ENCODE measurements at regions not wholly inside any gene's neighbourhood (a gene's known extent, or its start where the extent isn't known, plus 50 kb on each side); places are given as distances from the start of the nearest gene placed in this dataset.

- CTCF ChIA-PET, result interaction anchor here (1.0 kb wide), 1 partner anchor 8 kb away, joined by 3 read pairs; no protein-coding TSS in a partner anchor
- Histone ChIP-seq H3K4me1 (no peaks in the 10 kb centered on the region), H3K9me3 (no peaks in the 10 kb centered on the region), H3K4me3 (no peak overlapping the region), H3K27ac (no peak overlapping the region), H3K4me2 (no peak overlapping the region)
- no peak for FAIRE-seq
- POLR2A ChIA-PET, result no interaction called here
- TF ChIP-seq JUN (IDR thresholded peaks at IDR 0.05) (no peak), HOXB5 (CRISPR knock-in tag; IDR thresholded peaks at IDR 0.05) (no peak), CBX2 (IDR thresholded peaks at IDR 0.05; ENCODE audit: borderline replicate concordance, low read depth) (no peak), ZFP36 (IDR thresholded peaks at IDR 0.05; ENCODE audit: borderline replicate concordance, partially characterized antibody) (no peak), ZNF302 (CRISPR knock-in tag; IDR thresholded peaks at IDR 0.05) (no peak), HOXB13 (CRISPR knock-in tag; IDR thresholded peaks at IDR 0.05; ENCODE audit: low read depth) (no peak), POLR2A (IDR thresholded peaks at IDR 0.05; ENCODE audit: low read length) (no peak), RNF2 (IDR thresholded peaks at IDR 0.05; ENCODE audit: borderline replicate concordance, low read depth) (no peak)
- ATAC-seq, result no peak
- 1% methylated on average over 3 of the region's 3 CpGs for WGBS (ENCODE audit: missing lambda C conversion rate)
- DNase-seq (ENCODE audit: low read depth in 1 of 2, low spot score in 1 of 2), result no peak
Observed at GRCh38 chr16:20242568-20243255, 84.6 kb downstream of the GP2 start.

DNA sequence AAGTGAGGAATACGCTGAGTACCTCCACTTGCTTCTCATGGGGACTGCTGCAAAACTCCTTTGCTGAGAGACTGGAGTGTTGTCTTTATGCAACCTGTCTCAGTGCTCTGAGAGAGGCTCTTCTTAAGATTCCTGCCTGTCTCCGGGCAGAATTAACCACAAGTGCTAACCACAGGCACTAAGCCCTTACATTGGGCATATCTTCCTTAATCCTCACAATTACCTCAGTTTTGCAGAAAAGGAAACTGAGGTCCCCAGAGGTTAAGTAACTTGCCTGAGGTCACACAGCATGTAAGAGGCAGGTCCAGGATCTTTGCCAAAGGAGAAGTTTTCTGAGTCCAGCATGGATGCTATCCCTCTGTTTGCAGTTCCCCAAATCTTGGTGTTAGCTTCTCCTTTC lies 86.0 kb downstream of the GP2 start:
- ATAC-seq, result no peak
- FAIRE-seq, result no peak
- TF ChIP-seq BHLHE40 (IDR thresholded peaks at IDR 0.05; ENCODE audit: low read depth, low read length), result no peak
- TF ChIP-seq PHF8 (IDR thresholded peaks at IDR 0.05; ENCODE audit: borderline replicate concordance, low read depth), result no peak
- no peak for TF ChIP-seq HOXB5 (CRISPR knock-in tag; IDR thresholded peaks at IDR 0.05)
- Histone ChIP-seq H3K4me2 (no peak overlapping the region), H3K9me3 (no peaks in the 10 kb centered on the region), H3K4me1 (no peaks in the 10 kb centered on the region), H3K4me3 (no peak overlapping the region), H3K27ac (no peak overlapping the region)
- WGBS (ENCODE audit: missing lambda C conversion rate), result 4% methylated on average over 2 of the region's 2 CpGs
- DNase-seq (ENCODE audit: low read depth in 1 of 2, low spot score in 1 of 2), result no peak
- CTCF ChIA-PET, result interaction anchor here (1.6 kb wide), 2 partner anchors 13 to 23 kb away, joined by 3 to 4 read pairs; no protein-coding TSS in a partner anchor
- POLR2A ChIA-PET, result no interaction called here

DNA sequence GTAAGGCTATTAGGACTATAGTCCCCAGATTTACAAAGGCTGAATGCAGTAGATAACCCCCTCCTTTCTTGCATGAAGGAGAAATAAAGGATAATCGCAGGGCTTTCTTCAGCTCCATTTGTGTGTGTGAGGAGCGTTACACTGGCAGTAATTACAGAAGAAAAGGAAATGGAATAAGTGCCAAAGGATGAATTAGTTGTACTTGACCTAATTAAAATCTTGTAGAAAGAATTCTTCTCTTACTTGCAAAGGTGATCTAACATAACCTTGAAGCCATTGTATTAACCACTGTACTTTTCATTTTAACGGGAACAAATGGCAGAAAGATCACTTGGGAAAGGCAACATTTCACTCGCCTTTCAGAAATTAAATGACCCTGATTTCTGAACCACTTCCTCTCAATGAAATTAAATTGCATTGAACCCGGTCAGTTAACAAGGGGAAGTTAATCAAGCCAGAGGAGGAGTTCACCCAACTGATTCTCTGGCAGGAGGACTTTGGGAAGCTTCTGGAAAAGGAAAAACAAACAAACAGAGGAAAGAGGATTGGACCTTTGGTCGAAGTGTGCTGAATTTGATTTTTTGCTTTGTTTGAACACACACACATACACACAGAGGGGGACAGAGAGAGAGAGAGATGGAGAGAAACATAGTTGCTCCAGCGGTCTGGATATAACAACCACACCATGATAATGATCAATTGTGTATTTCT lies 90.6 kb downstream of the GP2 start:
- CTCF ChIA-PET, result no interaction called here
- no peak overlapping the region for H3K4me3 ChIP-seq
- FAIRE-seq, result no peak
- no peaks in the 10 kb centered on the region for H3K9me3 ChIP-seq
- H3K27ac ChIP-seq, result no peak overlapping the region
- no peak for ATAC-seq
- no peaks in the 10 kb centered on the region for H3K4me1 ChIP-seq
- DNase-seq (ENCODE audit: low read depth in 1 of 2, low spot score in 1 of 2), result no peak
- TF ChIP-seq RARB (CRISPR knock-in tag; IDR thresholded peaks at IDR 0.05), result no peak
- POLR2A ChIA-PET, result no interaction called here
- H3K4me2 ChIP-seq, result no peak overlapping the region
- WGBS (ENCODE audit: missing lambda C conversion rate), result 7% methylated on average over 7 of the region's 7 CpGs

DNA sequence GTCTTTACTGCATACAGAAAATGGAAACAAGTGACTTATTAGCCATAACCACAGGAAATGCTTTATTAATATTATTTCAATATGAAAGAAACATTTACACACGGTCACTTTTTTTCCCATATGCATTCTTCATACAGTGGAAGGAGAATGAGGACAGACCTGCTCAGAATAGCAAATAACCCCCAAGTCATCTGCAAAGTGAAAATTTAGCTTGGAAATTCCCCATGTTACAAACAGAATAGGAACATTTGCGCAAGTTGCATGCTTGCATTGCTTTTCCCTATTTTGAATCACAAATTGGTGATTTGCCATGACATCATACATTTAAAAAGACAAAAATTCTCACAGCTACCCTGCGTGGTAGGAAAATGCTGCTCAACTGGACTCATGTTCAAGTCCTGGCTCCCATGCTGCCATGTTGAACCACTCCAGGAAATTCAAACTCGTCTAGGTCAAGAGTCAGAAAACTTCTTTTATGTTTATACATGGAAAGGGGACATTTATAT lies 102.0 kb downstream of the GP2 start:
- no peak overlapping the region for H3K4me3 ChIP-seq
- no peaks in the 10 kb centered on the region for H3K9me3 ChIP-seq
- POLR2A ChIA-PET, result no interaction called here
- 8% methylated on average over 4 of the region's 4 CpGs for WGBS (ENCODE audit: missing lambda C conversion rate)
- CTCF ChIA-PET, result no interaction called here
- no peaks in the 10 kb centered on the region for H3K4me1 ChIP-seq
- H3K4me2 ChIP-seq, result no peak overlapping the region
- no peak overlapping the region for H3K27ac ChIP-seq
- FAIRE-seq (no peak), ATAC-seq (no peak), DNase-seq (ENCODE audit: low read depth in 1 of 2, low spot score in 1 of 2) (no peak)
- TF ChIP-seq FOSL2 (IDR thresholded peaks at IDR 0.05) (no peak), FOSL2 (CRISPR knock-in tag; IDR thresholded peaks at IDR 0.05) (no peak), PHF8 (IDR thresholded peaks at IDR 0.05; ENCODE audit: borderline replicate concordance, low read depth) (no peak), SMC3 (IDR thresholded peaks at IDR 0.05) (no peak), ZSCAN20 (CRISPR knock-in tag; IDR thresholded peaks at IDR 0.05) (no peak), CTCF (IDR thresholded peaks at IDR 0.05) (no peak), NPAS2 (CRISPR knock-in tag; IDR thresholded peaks at IDR 0.05; ENCODE audit: borderline replicate concordance) (no peak), MYC (IDR thresholded peaks at IDR 0.05; ENCODE audit: borderline replicate concordance, low read length) (no peak), ZFP36 (IDR thresholded peaks at IDR 0.05; ENCODE audit: borderline replicate concordance, partially characterized antibody) (no peak), JUN (IDR thresholded peaks at IDR 0.05) (no peak), HMGXB4 (CRISPR knock-in tag; IDR thresholded peaks at IDR 0.05; ENCODE audit: borderline replicate concordance) (no peak), HES2 (IDR thresholded peaks at IDR 0.05) (no peak), CBX2 (IDR thresholded peaks at IDR 0.05; ENCODE audit: borderline replicate concordance, low read depth) (no peak)
- TF ChIP-seq, protein P1, sequence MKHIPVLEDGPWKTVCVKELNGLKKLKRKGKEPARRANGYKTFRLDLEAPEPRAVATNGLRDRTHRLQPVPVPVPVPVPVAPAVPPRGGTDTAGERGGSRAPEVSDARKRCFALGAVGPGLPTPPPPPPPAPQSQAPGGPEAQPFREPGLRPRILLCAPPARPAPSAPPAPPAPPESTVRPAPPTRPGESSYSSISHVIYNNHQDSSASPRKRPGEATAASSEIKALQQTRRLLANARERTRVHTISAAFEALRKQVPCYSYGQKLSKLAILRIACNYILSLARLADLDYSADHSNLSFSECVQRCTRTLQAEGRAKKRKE (CRISPR knock-in tag; IDR thresholded peaks at IDR 0.05; ENCODE audit: low read depth), result no peak

Measured in A549 (cell line).